ENCODE measurements at regions not wholly inside any gene's neighbourhood (a gene's known extent, or its start where the extent isn't known, plus 50 kb on each side); places are given as distances from the start of the nearest gene placed in this dataset.
"Not testable (repeated sequence)": the region's sequence is repeated elsewhere in the genome, so short reads cannot be mapped to it uniquely, and the experiment has no call there.

GRCh38 chr4:77358315-77358928 is 201.4 kb downstream of the CCNG2 start:
- no peak overlapping the region for H3K4me3 ChIP-seq (ENCODE audit: low read depth, low read length)
- peak; percentile 74 for TF ChIP-seq CTCF (IDR thresholded peaks at IDR 0.05; ENCODE audit: low read depth, low read length, missing control alignments)
- DNase-seq (ENCODE audit: low read depth), result no peak

GRCh38 chr4:77360451-77360850 is 203.4 kb downstream of the CCNG2 start:
- no peak for TF ChIP-seq CTCF (IDR thresholded peaks at IDR 0.05; ENCODE audit: low read depth, low read length, missing control alignments)
- no peak overlapping the region for H3K4me3 ChIP-seq (ENCODE audit: low read depth, low read length)
- DNase-seq (ENCODE audit: low read depth), result no peak

- TF ChIP-seq CTCF (IDR thresholded peaks at IDR 0.05; ENCODE audit: low read depth, low read length, missing control alignments), result peak; percentile 24
- not testable (repeated sequence) for H3K4me3 ChIP-seq (ENCODE audit: low read depth, low read length); DNase-seq (ENCODE audit: low read depth)
Measured at GRCh38 chr4:77366876-77367275, 209.9 kb downstream of the CCNG2 start.

GRCh38 chr4:77367638-77368037 is 210.6 kb downstream of the CCNG2 start:
- no peak for TF ChIP-seq CTCF (IDR thresholded peaks at IDR 0.05; ENCODE audit: low read depth, low read length, missing control alignments)
- H3K4me3 ChIP-seq (ENCODE audit: low read depth, low read length), result no peak overlapping the region
- DNase-seq (ENCODE audit: low read depth), result no peak

- no peak for TF ChIP-seq CTCF (IDR thresholded peaks at IDR 0.05; ENCODE audit: low read depth, low read length, missing control alignments)
- DNase-seq (ENCODE audit: low read depth), result no peak
- H3K4me3 ChIP-seq (ENCODE audit: low read depth, low read length), result no peak overlapping the region
Measured at GRCh38 chr4:77372375-77372774, 215.4 kb downstream of the CCNG2 start.

GRCh38 chr4:77375866-77376607 is 219.0 kb downstream of the CCNG2 start:
- no peak for DNase-seq (ENCODE audit: low read depth)
- no peak for TF ChIP-seq CTCF (IDR thresholded peaks at IDR 0.05; ENCODE audit: low read depth, low read length, missing control alignments)
- H3K4me3 ChIP-seq (ENCODE audit: low read depth, low read length), result no peak overlapping the region
